ENCODE measurements at regions not wholly inside any gene's neighbourhood (a gene's known extent, or its start where the extent isn't known, plus 50 kb on each side); places are given as distances from the start of the nearest gene placed in this dataset.

- no peak for DNase-seq
These were observed 558.4 kb downstream of the SLC4A3 start for GRCh38 chr2:220185766-220186305.

- DNase-seq = no peak
These were observed 560.6 kb downstream of the SLC4A3 start for GRCh38 chr2:220188031-220188430.

- no peak for DNase-seq
These were observed 563.6 kb downstream of the SLC4A3 start for GRCh38 chr2:220191031-220191430.

GRCh38 chr2:220191737-220192136 lies 564.3 kb downstream of the SLC4A3 start:
- no peak for DNase-seq

- no peak for DNase-seq
These were observed 565.7 kb downstream of the SLC4A3 start for GRCh38 chr2:220192994-220193753.

- DNase-seq = no peak
These were observed 567.5 kb downstream of the SLC4A3 start for GRCh38 chr2:220194630-220195584.

GRCh38 chr2:220198896-220199295 lies 571.5 kb downstream of the SLC4A3 start:
- no peak for DNase-seq

- DNase-seq = no peak
These were observed 574.6 kb downstream of the SLC4A3 start for GRCh38 chr2:220202066-220202465.

GRCh38 chr2:220209093-220209492 lies 581.7 kb downstream of the SLC4A3 start:
- DNase-seq = no peak

GRCh38 chr2:220209751-220210150 lies 582.3 kb downstream of the SLC4A3 start:
- DNase-seq = no peak

- DNase-seq = no peak
These were observed 585.1 kb downstream of the SLC4A3 start for GRCh38 chr2:220212296-220213080.

- no peak for DNase-seq
These were observed 588.4 kb downstream of the SLC4A3 start for GRCh38 chr2:220215785-220216184.

- no peak for DNase-seq
These were observed 591.9 kb downstream of the SLC4A3 start for GRCh38 chr2:220219371-220219770.

- DNase-seq = no peak
These were observed 592.6 kb downstream of the SLC4A3 start for GRCh38 chr2:220220009-220220408.

GRCh38 chr2:220221992-220222391 lies 594.6 kb downstream of the SLC4A3 start:
- DNase-seq = no peak

- no peak for DNase-seq
These were observed 597.5 kb downstream of the SLC4A3 start for GRCh38 chr2:220224691-220225543.

- DNase-seq = no peak
These were observed 598.6 kb downstream of the SLC4A3 start for GRCh38 chr2:220226076-220226475.

GRCh38 chr2:220226546-220226945 lies 599.1 kb downstream of the SLC4A3 start:
- DNase-seq = no peak

GRCh38 chr2:220227266-220227920 lies 600.0 kb downstream of the SLC4A3 start:
- DNase-seq = no peak

- DNase-seq = no peak
These were observed 601.0 kb downstream of the SLC4A3 start for GRCh38 chr2:220228310-220229006.

GRCh38 chr2:220240641-220241040 lies 613.2 kb downstream of the SLC4A3 start:
- no peak for DNase-seq

Data from activated CD4-positive, alpha-beta T cell treated with anti-CD3 and anti-CD28 coated beads for 1 hour (primary cell).